GM23248 (cell line): ENCODE measurements at regions not wholly inside any gene's neighbourhood (a gene's known extent, or its start where the extent isn't known, plus 50 kb on each side); places are given as distances from the start of the nearest gene placed in this dataset.

Experiments
- DNase-seq: peaks from one replicate; pipeline ENCODE4 v3.0.0-alpha.2; 2015
- H2AFZ ChIP-seq: fragments of 200-600 bp; sonication (generic); 2 replicates; pipeline ENCODE4 v1.6.1; 2016; ENCODE audit warnings: antibody characterized with exemption
- H3F3A ChIP-seq: fragments of 200-600 bp; sonication (generic); 2 replicates; pipeline ENCODE4 v1.6.1; 2016; ENCODE audit warnings: mild to moderate bottlenecking, antibody characterized with exemption, mixed run types; ENCODE audit not compliant: insufficient read depth
- H3K27ac ChIP-seq: fragments of 200-600 bp; sonication (generic); 2 replicates; pipeline ENCODE4 v1.5.1; 2016; ENCODE audit warnings: mild to moderate bottlenecking
- H3K27me3 ChIP-seq: fragments of 200-600 bp; sonication (generic); replicated peaks from 2 replicates; pipeline ENCODE4 v1.6.1; 2016; ENCODE audit warnings: mild to moderate bottlenecking; ENCODE audit not compliant: insufficient read depth
- H3K36me3 ChIP-seq: fragments of 200-600 bp; sonication (generic); 2 replicates; pipeline ENCODE4 v1.6.1; 2016; ENCODE audit warnings: low read depth, mild to moderate bottlenecking
- H3K4me1 ChIP-seq: fragments of 200-600 bp; sonication (generic); 2 replicates; pipeline ENCODE4 v1.6.1; 2016; ENCODE audit warnings: mild to moderate bottlenecking; ENCODE audit not compliant: insufficient read depth
- H3K4me2 ChIP-seq: fragments of 200-600 bp; sonication (generic); one replicate; pipeline ENCODE4 v1.6.1; 2016; ENCODE audit warnings: mild to moderate bottlenecking; ENCODE audit not compliant: unreplicated experiment
- H3K4me3 ChIP-seq: fragments of 200-600 bp; sonication (generic); 2 replicates; pipeline ENCODE4 v1.5.1; 2016; ENCODE audit warnings: mild to moderate bottlenecking
- H3K79me2 ChIP-seq: fragments of 200-600 bp; sonication (generic); 2 replicates; pipeline ENCODE4 v1.6.1; 2016; ENCODE audit warnings: mild to moderate bottlenecking; ENCODE audit not compliant: insufficient read depth
- H3K9ac ChIP-seq: fragments of 200-600 bp; sonication (generic); 2 replicates; pipeline ENCODE4 v1.6.1; 2016; ENCODE audit warnings: mild to moderate bottlenecking
- H3K9me2 ChIP-seq: fragments of 200-600 bp; sonication (generic); 2 replicates; pipeline ENCODE4 v1.6.1; 2016; ENCODE audit warnings: mixed run types, mild to moderate bottlenecking, moderate library complexity; ENCODE audit not compliant: insufficient read depth
- H3K9me3 ChIP-seq: fragments of 200-600 bp; sonication (generic); one replicate; pipeline ENCODE4 v1.6.1; 2017; ENCODE audit warnings: low read depth
- H4K20me1 ChIP-seq: fragments of 200-600 bp; sonication (generic); 2 replicates; pipeline ENCODE4 v1.6.0; 2016; ENCODE audit not compliant: insufficient read depth
- EZH2 ChIP-seq: fragments of 200-600 bp; sonication (generic); IDR thresholded peaks from 2 replicates; pipeline ENCODE4 v1.6.1; 2018; ENCODE audit warnings: antibody characterized with exemption, mild to moderate bottlenecking; ENCODE audit not compliant: insufficient read depth, poor library complexity, severe bottlenecking
- EZH2phosphoT487 ChIP-seq: fragments of 200-600 bp; sonication (generic); IDR thresholded peaks from 2 replicates; pipeline ENCODE4 v1.6.1; 2018; ENCODE audit warnings: antibody characterized with exemption, moderate library complexity, mild to moderate bottlenecking, low read depth; ENCODE audit not compliant: insufficient read depth
- WGBS, 2 experiments: methylation state at CpG; one replicate each; pipeline ENCODE4 v1.1.6; 2015 to 2017; ENCODE audit warnings: low lambda C conversion rate in 2 of 2, low coverage in 1 of 2; ENCODE audit errors: missing lambda C conversion rate in 2 of 2; 5-methylcytosine and 5-hydroxymethylcytosine counted together
- in situ Hi-C: fragments of 300-500 bp; cut with MboI; formaldehyde crosslinking; loops from 2 replicates; pipeline ENCODE4 v1.15.0; 2020

DNA sequence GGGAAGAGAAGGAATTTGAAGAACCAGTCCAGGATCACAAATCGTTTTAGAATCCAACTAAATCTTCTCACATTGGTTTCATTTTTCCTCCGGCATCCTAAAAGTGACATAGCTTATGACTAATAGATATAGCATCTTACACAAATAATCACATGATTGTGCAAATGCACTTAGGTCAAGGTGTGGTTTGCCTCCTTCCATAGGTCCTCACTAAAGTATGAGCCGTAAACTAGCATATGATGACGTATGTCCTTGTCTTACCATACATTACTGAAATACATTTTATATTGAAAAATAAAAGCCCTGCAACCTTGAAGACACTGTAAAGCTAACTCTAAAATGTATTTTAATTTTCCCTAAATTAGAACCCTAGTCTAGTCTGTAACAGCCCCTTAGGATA lies 362.7 kb upstream of the ADAMTS16 start:
- Histone ChIP-seq H3K79me2 (no peaks in the 10 kb centered on the region), H4K20me1 (no peaks in the 10 kb centered on the region), H3K27me3 (no peaks in the 10 kb centered on the region), H3K27ac (no peak overlapping the region), H3K4me2 (no peak overlapping the region), H3F3A (no peaks in the 10 kb centered on the region), H3K4me1 (no peaks in the 10 kb centered on the region), H2AFZ (no peak overlapping the region), H3K9me2 (no peaks in the 10 kb centered on the region), H3K4me3 (no peak overlapping the region), H3K9me3 (no peaks in the 10 kb centered on the region), H3K9ac (no peak overlapping the region), H3K36me3 (no peaks in the 10 kb centered on the region)
- WGBS, 2 experiments: 60 to 65% methylated on average over 4 of the region's 4 CpGs
- DNase-seq: no peak
- TF ChIP-seq EZH2 (no peak), EZH2phosphoT487 (no peak)
- in situ Hi-C loops: no loop called here

DNA sequence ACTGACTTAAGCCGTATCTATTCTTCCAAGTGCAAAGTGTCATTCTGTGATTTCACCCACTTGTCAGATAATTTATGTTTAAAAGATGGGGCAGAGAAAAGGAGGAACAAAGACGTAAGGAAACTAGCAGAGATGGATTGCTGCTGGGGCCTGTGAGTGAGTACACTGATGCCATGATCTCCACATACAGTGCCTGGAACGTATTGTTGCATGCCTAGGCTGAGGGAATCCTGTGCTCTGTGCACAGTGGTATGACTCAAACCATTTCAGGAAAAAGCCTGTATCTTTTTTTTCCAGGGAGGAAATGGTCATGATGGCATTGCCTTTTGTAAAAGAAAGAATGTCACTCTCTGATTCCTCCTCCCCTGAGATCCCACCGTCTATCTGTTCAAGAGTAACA lies 359.5 kb upstream of the ADAMTS16 start:
- in situ Hi-C loops: no loop called here
- H3K4me2 ChIP-seq: no peak overlapping the region

DNA sequence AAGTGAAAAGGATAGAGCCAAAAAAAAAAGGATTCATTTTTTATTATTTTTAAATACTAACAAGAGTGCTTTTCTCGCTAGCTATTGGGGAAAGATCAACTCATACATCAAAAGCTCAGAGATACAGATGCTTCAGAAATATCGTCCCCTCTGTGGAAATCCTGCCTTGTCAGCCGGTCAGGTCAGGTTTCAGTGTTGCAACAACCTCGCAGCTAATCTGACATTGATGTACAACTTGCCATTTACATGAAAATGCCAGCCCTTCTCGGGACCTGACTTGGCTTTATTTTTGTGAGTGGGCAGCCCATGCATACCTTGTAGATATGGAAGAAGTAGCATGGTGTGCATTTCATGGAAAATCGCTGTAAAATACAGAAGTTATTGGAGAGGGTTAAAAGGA lies 358.8 kb upstream of the ADAMTS16 start:
- in situ Hi-C loops: no loop called here
- Histone ChIP-seq H3K9me2 (no peaks in the 10 kb centered on the region), H4K20me1 (no peaks in the 10 kb centered on the region), H3K27ac (no peak overlapping the region), H2AFZ (no peak overlapping the region), H3F3A (no peaks in the 10 kb centered on the region), H3K4me2 (no peak overlapping the region), H3K36me3 (no peaks in the 10 kb centered on the region), H3K9ac (no peak overlapping the region), H3K4me3 (no peak overlapping the region), H3K4me1 (no peaks in the 10 kb centered on the region), H3K9me3 (no peaks in the 10 kb centered on the region), H3K27me3 (no peaks in the 10 kb centered on the region), H3K79me2 (no peaks in the 10 kb centered on the region)
- no peak for TF ChIP-seq EZH2phosphoT487
- TF ChIP-seq EZH2: no peak
- WGBS, 2 experiments: 26 to 31% methylated on average over 6 of the region's 6 CpGs
- no peak for DNase-seq

More for the DNA sequence above, 359.5 kb upstream of the ADAMTS16 start:
- H3K27ac ChIP-seq: no peak overlapping the region
- no peak overlapping the region for H3K4me3 ChIP-seq
- H3K9me2 ChIP-seq: no peaks in the 10 kb centered on the region
- H3K79me2 ChIP-seq: no peaks in the 10 kb centered on the region
- H3K9ac ChIP-seq: no peak overlapping the region
- TF ChIP-seq EZH2phosphoT487 (no peak), EZH2 (no peak)
- 29 to 34% methylated on average over 4 of the region's 4 CpGs for WGBS, 2 experiments
- no peak for DNase-seq
- no peaks in the 10 kb centered on the region for H3K4me1 ChIP-seq
- no peaks in the 10 kb centered on the region for H3K27me3 ChIP-seq
- H3K9me3 ChIP-seq: no peaks in the 10 kb centered on the region
- no peaks in the 10 kb centered on the region for H3K36me3 ChIP-seq
- no peaks in the 10 kb centered on the region for H3F3A ChIP-seq
- H4K20me1 ChIP-seq: no peaks in the 10 kb centered on the region
- no peak overlapping the region for H2AFZ ChIP-seq

DNA sequence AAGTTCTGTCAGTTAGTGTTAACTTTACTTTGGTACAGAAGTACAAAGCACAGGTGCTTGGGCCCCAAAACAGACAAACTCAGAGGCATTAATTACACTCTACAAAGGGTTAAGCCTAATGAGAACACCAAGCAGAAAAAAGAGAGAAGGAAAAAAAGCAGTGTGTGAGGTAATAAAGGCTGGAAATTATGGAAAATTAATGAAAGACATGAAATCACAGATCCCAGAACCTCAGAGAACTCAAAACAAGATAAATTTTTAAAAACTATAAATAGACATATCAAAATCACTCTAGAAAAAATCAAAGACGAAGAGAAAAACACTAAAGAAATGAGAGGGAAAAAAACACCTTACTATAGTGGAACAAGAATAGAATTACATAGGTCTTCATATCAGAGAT lies 354.2 kb upstream of the ADAMTS16 start:
- H4K20me1 ChIP-seq: no peaks in the 10 kb centered on the region
- H3K27me3 ChIP-seq: no peaks in the 10 kb centered on the region
- H2AFZ ChIP-seq: no peak overlapping the region
- no peak overlapping the region for H3K9ac ChIP-seq
- H3F3A ChIP-seq: no peaks in the 10 kb centered on the region
- H3K9me3 ChIP-seq: no peaks in the 10 kb centered on the region
- in situ Hi-C loops: no loop called here
- no peaks in the 10 kb centered on the region for H3K4me1 ChIP-seq
- no peak overlapping the region for H3K4me2 ChIP-seq
- no peak overlapping the region for H3K27ac ChIP-seq
- TF ChIP-seq EZH2: no peak
- no peak for TF ChIP-seq EZH2phosphoT487
- H3K9me2 ChIP-seq: no peaks in the 10 kb centered on the region
- no peaks in the 10 kb centered on the region for H3K79me2 ChIP-seq
- no peak for DNase-seq
- no peaks in the 10 kb centered on the region for H3K36me3 ChIP-seq
- H3K4me3 ChIP-seq: no peak overlapping the region
- WGBS, 2 experiments: 0 to 6% methylated on average over 1 of the region's 1 CpG

DNA sequence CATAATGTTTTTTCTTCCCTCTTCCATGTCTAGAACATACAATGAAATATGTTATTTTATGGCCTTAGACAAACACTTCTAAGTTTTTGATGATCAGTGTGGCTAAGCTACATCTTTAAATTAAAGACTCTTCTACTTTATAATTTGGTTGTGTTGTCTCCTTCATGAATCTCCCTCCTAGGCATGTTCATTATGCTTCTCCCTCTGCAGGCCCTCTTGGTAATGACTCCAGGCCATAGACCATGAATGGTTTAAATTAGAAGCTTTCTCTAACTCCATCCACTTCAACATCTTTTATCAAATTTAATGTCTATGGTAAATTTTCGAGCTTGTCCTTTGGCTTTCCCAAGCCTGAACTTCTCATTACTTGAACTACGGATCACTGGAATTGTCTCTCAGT lies 342.7 kb upstream of the ADAMTS16 start:
- 33 to 41% methylated on average over 2 of the region's 2 CpGs for WGBS, 2 experiments
- no peak for DNase-seq

More for the DNA sequence above, 342.7 kb upstream of the ADAMTS16 start:
- no peaks in the 10 kb centered on the region for H3K9me3 ChIP-seq
- no peaks in the 10 kb centered on the region for H4K20me1 ChIP-seq
- no peak overlapping the region for H3K4me2 ChIP-seq
- no peaks in the 10 kb centered on the region for H3K4me1 ChIP-seq
- TF ChIP-seq EZH2: no peak
- TF ChIP-seq EZH2phosphoT487: no peak
- no peak overlapping the region for H3K27ac ChIP-seq
- in situ Hi-C loops: no loop called here
- no peaks in the 10 kb centered on the region for H3K79me2 ChIP-seq
- no peaks in the 10 kb centered on the region for H3K27me3 ChIP-seq
- H3K9ac ChIP-seq: no peak overlapping the region
- no peaks in the 10 kb centered on the region for H3K9me2 ChIP-seq
- H2AFZ ChIP-seq: no peak overlapping the region
- no peaks in the 10 kb centered on the region for H3K36me3 ChIP-seq
- no peak overlapping the region for H3K4me3 ChIP-seq
- H3F3A ChIP-seq: no peaks in the 10 kb centered on the region
